Activated CD8-positive, alpha-beta T cell treated with anti-CD3 and anti-CD28 coated beads for 36 hours (primary cell): ENCODE measurements at regions not wholly inside any gene's neighbourhood (a gene's known extent, or its start where the extent isn't known, plus 50 kb on each side); places are given as distances from the start of the nearest gene placed in this dataset.

ENCODE experiments used
- ATAC-seq: fragments of 200-7000 bp; cut with Tn5 transposase; one replicate; pipeline ENCODE4 v1.10.0; 2021; ENCODE audit warnings: mild to moderate bottlenecking, moderate library complexity
- CTCF ChIA-PET: fragments of 350-600 bp; sonication (Branson Sonifier 250); formaldehyde crosslinking; loops from one replicate; lab custom pipeline; 2021; ENCODE audit warnings: antibody characterized with exemption; lab: Charles Lee
- POLR2A ChIA-PET: fragments of 350-600 bp; sonication (Branson Sonifier 250); formaldehyde crosslinking; loops from one replicate; lab custom pipeline; 2021; ENCODE audit warnings: antibody characterized with exemption; lab: Charles Lee
- DNase-seq: peaks from one replicate; pipeline ENCODE4 v3.0.0-alpha.2; 2020
- H3K27ac Mint-ChIP-seq: one replicate; pipeline ENCODE4 v1.8.0; 2021; ENCODE audit warnings: mild to moderate bottlenecking, mixed read lengths
- H3K27me3 Mint-ChIP-seq: one replicate; pipeline ENCODE4 v1.8.0; 2021; ENCODE audit warnings: mixed read lengths
- H3K36me3 Mint-ChIP-seq: one replicate; pipeline ENCODE4 v1.8.0; 2021; ENCODE audit warnings: low read depth, mixed read lengths
- H3K4me1 Mint-ChIP-seq: one replicate; pipeline ENCODE4 v1.8.0; 2021; ENCODE audit warnings: low read depth, mixed read lengths
- H3K4me3 Mint-ChIP-seq: one replicate; pipeline ENCODE4 v1.8.0; 2021; ENCODE audit warnings: mild to moderate bottlenecking, moderate library complexity, mixed read lengths
- H3K9me3 Mint-ChIP-seq: one replicate; pipeline ENCODE4 v1.8.0; 2021; ENCODE audit warnings: mixed read lengths
- CTCF ChIP-seq: fragments of 200-600 bp; IDR thresholded peaks from one replicate; pipeline ENCODE4 v1.8.0; 2022; ENCODE audit warnings: antibody characterized with exemption, mild to moderate bottlenecking
- intact Hi-C: fragments of 100-400 bp; cut with micrococcal nuclease; formaldehyde crosslinking; loops from one replicate; pipeline ENCODE4 v1.10.0; 2022

- Mint-ChIP-seq H3K27me3 (no peaks in the 10 kb centered on the region), H3K27ac (no peak overlapping the region), H3K9me3 (peaks cover 5% of the 10 kb centered on the region), H3K36me3 (no peaks in the 10 kb centered on the region), H3K4me1 (no peaks in the 10 kb centered on the region), H3K4me3 (no peak overlapping the region)
- no peak for TF ChIP-seq CTCF
- intact Hi-C loops, result no loop called here
- DNase-seq (no peak), ATAC-seq (no peak)
- ChIA-PET CTCF (no interaction called here), POLR2A (no interaction called here)
Measured at GRCh38 chr3:95781598-95781997, 1032.8 kb upstream of the EPHA6 start.

GRCh38 chr3:95789111-95789510 is 1025.3 kb upstream of the EPHA6 start:
- Mint-ChIP-seq H3K4me3 (no peak overlapping the region), H3K27ac (no peak overlapping the region), H3K36me3 (no peaks in the 10 kb centered on the region), H3K27me3 (no peaks in the 10 kb centered on the region), H3K9me3 (no peaks in the 10 kb centered on the region), H3K4me1 (no peaks in the 10 kb centered on the region)
- POLR2A ChIA-PET, result no interaction called here
- ATAC-seq (no peak), DNase-seq (no peak)
- intact Hi-C loops, result no loop called here
- CTCF ChIA-PET, result no interaction called here
- TF ChIP-seq CTCF, result no peak

GRCh38 chr3:95797081-95797480 is 1017.3 kb upstream of the EPHA6 start:
- H3K9me3 Mint-ChIP-seq, result peaks cover 5% of the 10 kb centered on the region
- intact Hi-C loops, result no loop called here
- ChIA-PET CTCF (no interaction called here), POLR2A (no interaction called here)
- no peaks in the 10 kb centered on the region for H3K36me3 Mint-ChIP-seq
- ATAC-seq, result no peak
- no peak overlapping the region for H3K27ac Mint-ChIP-seq
- DNase-seq, result no peak
- H3K4me3 Mint-ChIP-seq, result no peak overlapping the region
- no peak for TF ChIP-seq CTCF
- H3K4me1 Mint-ChIP-seq, result no peaks in the 10 kb centered on the region
- no peaks in the 10 kb centered on the region for H3K27me3 Mint-ChIP-seq

GRCh38 chr3:95798628-95799027 is 1015.8 kb upstream of the EPHA6 start:
- Mint-ChIP-seq H3K27ac (no peak overlapping the region), H3K4me1 (no peaks in the 10 kb centered on the region), H3K36me3 (no peaks in the 10 kb centered on the region), H3K4me3 (no peak overlapping the region), H3K9me3 (peaks cover 5% of the 10 kb centered on the region), H3K27me3 (no peaks in the 10 kb centered on the region)
- ATAC-seq, result no peak
- no peak for TF ChIP-seq CTCF
- intact Hi-C loops, result no loop called here
- CTCF ChIA-PET, result no interaction called here
- no peak for DNase-seq
- POLR2A ChIA-PET, result no interaction called here

- no peaks in the 10 kb centered on the region for H3K4me1 Mint-ChIP-seq
- no peak for DNase-seq
- H3K27ac Mint-ChIP-seq, result no peak overlapping the region
- H3K36me3 Mint-ChIP-seq, result no peaks in the 10 kb centered on the region
- ATAC-seq, result no peak
- H3K4me3 Mint-ChIP-seq, result no peak overlapping the region
- ChIA-PET POLR2A (no interaction called here), CTCF (no interaction called here)
- no peak for TF ChIP-seq CTCF
- intact Hi-C loops, result no loop called here
- H3K27me3 Mint-ChIP-seq, result no peaks in the 10 kb centered on the region
- H3K9me3 Mint-ChIP-seq, result peaks cover 6% of the 10 kb centered on the region
Measured at GRCh38 chr3:95810462-95810861, 1003.9 kb upstream of the EPHA6 start.
